ENCODE measurements at regions not wholly inside any gene's neighbourhood (a gene's known extent, or its start where the extent isn't known, plus 50 kb on each side); places are given as distances from the start of the nearest gene placed in this dataset.
"Not testable (repeated sequence)": the region's sequence is repeated elsewhere in the genome, so short reads cannot be mapped to it uniquely, and the experiment has no call there.

GRCh38 chr9:29319736-29320513 lies 1746.6 kb upstream of the C9orf72 start:
- DNase-seq (ENCODE audit: missing footprints) (no peak), ATAC-seq (no peak)
- intact Hi-C loops (cut with DNase I) = no loop called here

- no peak for DNase-seq (ENCODE audit: missing footprints)
- intact Hi-C loops (cut with DNase I) = no loop called here
- ATAC-seq = no peak
These were observed 1749.0 kb upstream of the C9orf72 start for GRCh38 chr9:29322240-29322639.

GRCh38 chr9:29325894-29326293 lies 1752.6 kb upstream of the C9orf72 start:
- intact Hi-C loops (cut with DNase I) = no loop called here
- no peak for DNase-seq (ENCODE audit: missing footprints)
- ATAC-seq = no peak

GRCh38 chr9:29332789-29333188 lies 1759.5 kb upstream of the C9orf72 start:
- DNase-seq (ENCODE audit: missing footprints) (no peak), ATAC-seq (no peak)
- intact Hi-C loops (cut with DNase I) = no loop called here

GRCh38 chr9:29336281-29336680 lies 1763.0 kb upstream of the C9orf72 start:
- DNase-seq (ENCODE audit: missing footprints) (no peak), ATAC-seq (no peak)
- intact Hi-C loops (cut with DNase I) = no loop called here

- no peak for DNase-seq (ENCODE audit: missing footprints)
- intact Hi-C loops (cut with DNase I) = no loop called here
- ATAC-seq = no peak
These were observed 1766.1 kb upstream of the C9orf72 start for GRCh38 chr9:29339387-29339786.

GRCh38 chr9:29348999-29349398 lies 1775.7 kb upstream of the C9orf72 start:
- no peak for ATAC-seq
- intact Hi-C loops (cut with DNase I) = no loop called here

GRCh38 chr9:29389421-29389820 lies 1816.1 kb upstream of the C9orf72 start:
- intact Hi-C loops (cut with DNase I) = no loop called here
- DNase-seq (ENCODE audit: missing footprints) = no peak
- ATAC-seq = no peak

More at GRCh38 chr9:29348999-29349398, 1775.7 kb upstream of the C9orf72 start:
- no peak for DNase-seq (ENCODE audit: missing footprints)

GRCh38 chr9:29390859-29391258 lies 1817.6 kb upstream of the C9orf72 start:
- no peak for ATAC-seq
- intact Hi-C loops (cut with DNase I) = no loop called here
- DNase-seq (ENCODE audit: missing footprints) = no peak

GRCh38 chr9:29393064-29393463 lies 1819.8 kb upstream of the C9orf72 start:
- no peak for ATAC-seq
- intact Hi-C loops (cut with DNase I) = no loop called here
- DNase-seq (ENCODE audit: missing footprints) = no peak

- intact Hi-C loops (cut with DNase I) = no loop called here
- ATAC-seq (no peak), DNase-seq (ENCODE audit: missing footprints) (no peak)
These were observed 1821.6 kb upstream of the C9orf72 start for GRCh38 chr9:29394855-29395254.

- intact Hi-C loops (cut with DNase I) = no loop called here
These were observed 1823.9 kb upstream of the C9orf72 start for GRCh38 chr9:29397148-29397547.

GRCh38 chr9:29416204-29416603 lies 1842.9 kb upstream of the C9orf72 start:
- ATAC-seq (no peak), DNase-seq (ENCODE audit: missing footprints) (no peak)
- intact Hi-C loops (cut with DNase I) = no loop called here

More at GRCh38 chr9:29397148-29397547, 1823.9 kb upstream of the C9orf72 start:
- DNase-seq (ENCODE audit: missing footprints) (no peak), ATAC-seq (no peak)

- intact Hi-C loops (cut with DNase I) = no loop called here
- DNase-seq (ENCODE audit: missing footprints) (no peak), ATAC-seq (no peak)
These were observed 1849.2 kb upstream of the C9orf72 start for GRCh38 chr9:29422438-29422837.

GRCh38 chr9:29432191-29432590 lies 1858.9 kb upstream of the C9orf72 start:
- ATAC-seq (no peak), DNase-seq (ENCODE audit: missing footprints) (no peak)
- intact Hi-C loops (cut with DNase I) = no loop called here

GRCh38 chr9:29432656-29433055 lies 1859.4 kb upstream of the C9orf72 start:
- ATAC-seq; DNase-seq (ENCODE audit: missing footprints); intact Hi-C loops (cut with DNase I): not testable (repeated sequence)

GRCh38 chr9:29435368-29435767 lies 1862.1 kb upstream of the C9orf72 start:
- ATAC-seq = no peak
- no peak for DNase-seq (ENCODE audit: missing footprints)
- intact Hi-C loops (cut with DNase I) = no loop called here

GRCh38 chr9:29437526-29437925 lies 1864.2 kb upstream of the C9orf72 start:
- intact Hi-C loops (cut with DNase I) = no loop called here
- no peak for DNase-seq (ENCODE audit: missing footprints)
- no peak for ATAC-seq

GRCh38 chr9:29439961-29440360 lies 1866.7 kb upstream of the C9orf72 start:
- ATAC-seq (no peak), DNase-seq (ENCODE audit: missing footprints) (no peak)
- intact Hi-C loops (cut with DNase I) = no loop called here

- intact Hi-C loops (cut with DNase I) = no loop called here
- ATAC-seq (no peak), DNase-seq (ENCODE audit: missing footprints) (no peak)
These were observed 1867.2 kb upstream of the C9orf72 start for GRCh38 chr9:29440449-29440848.

GRCh38 chr9:29445751-29446150 lies 1872.5 kb upstream of the C9orf72 start:
- intact Hi-C loops (cut with DNase I) = no loop called here
- DNase-seq (ENCODE audit: missing footprints) (no peak), ATAC-seq (no peak)

Measured in Right ventricle myocardium inferior (tissue), 1 donor.